Kidney (tissue), 13 donors: ENCODE measurements at regions not wholly inside any gene's neighbourhood (a gene's known extent, or its start where the extent isn't known, plus 50 kb on each side); places are given as distances from the start of the nearest gene placed in this dataset.

Source experiments
- DNase-seq, 5 donors: peaks; one replicate each; pipeline ENCODE4 v3.0.0-alpha.2; 2013 to 2020
- FAIRE-seq: peaks from 2 replicates; lab custom pipeline; 2012; peaks lifted over from hg19 to GRCh38; lab: Jason Lieb, UNC
- H3K27ac ChIP-seq, 2 donors: one replicate each; pipeline ENCODE4 v1.7.0; 2013; ENCODE audit warnings: low read depth in 2 of 2, low read length in 2 of 2, inconsistent platforms in 1 of 2
- H3K27me3 ChIP-seq: one replicate; pipeline ENCODE4 v1.7.1; 2013; ENCODE audit warnings: low read length, inconsistent platforms; ENCODE audit not compliant: control insufficient read depth, insufficient read depth
- H3K36me3 ChIP-seq, 3 donors: one replicate each; pipeline versions ENCODE4 v1.7.0 to v1.7.1; 2013; ENCODE audit warnings: low read length in 3 of 3, control low read depth in 1 of 3, inconsistent platforms in 1 of 3; ENCODE audit not compliant: insufficient read depth in 3 of 3, control insufficient read depth in 2 of 3
- H3K4me1 ChIP-seq, 3 donors: one replicate each; pipeline versions ENCODE4 v1.7.0 to v1.7.1; 2013; ENCODE audit warnings: low read length in 3 of 3, inconsistent platforms in 1 of 3, low read depth in 1 of 3; ENCODE audit not compliant: control insufficient read depth in 2 of 3, insufficient read depth in 2 of 3
- H3K4me3 ChIP-seq, 3 donors: one replicate each; pipeline versions ENCODE4 v1.7.0 to v1.8.1; 2013; ENCODE audit warnings: low read length in 3 of 3, control low read depth in 1 of 3, inconsistent platforms in 1 of 3
- H3K9ac ChIP-seq, 3 donors: one replicate each; pipeline versions ENCODE4 v1.7.0 to v1.7.1; 2013; ENCODE audit warnings: low read length in 3 of 3, control low read depth in 1 of 3, inconsistent platforms in 1 of 3
- H3K9me3 ChIP-seq, 3 donors: one replicate each; pipeline versions ENCODE4 v1.7.0 to v1.7.1; 2013; ENCODE audit warnings: low read length in 3 of 3, control low read depth in 1 of 3, inconsistent platforms in 1 of 3; ENCODE audit not compliant: control insufficient read depth in 2 of 3, insufficient read depth in 1 of 3
- CTCF ChIP-seq: IDR thresholded peaks from 3 replicates; pipeline ENCODE4 v1.5.1; 2012; ENCODE audit warnings: mild to moderate bottlenecking, moderate library complexity, borderline replicate concordance; ENCODE audit not compliant: insufficient read depth; ENCODE audit errors: extremely low read depth
- intact Hi-C: fragments of 100-400 bp; cut with DNase I; formaldehyde crosslinking; loops from one replicate; pipeline ENCODE4 v1.11.1; 2022
- donor health status: control.
- donor health status: control.
- donor health status: control.
- donor health status: control.
- donor health status: control.
- donor health status: DM: yes; HTN: yes; CAD: no.
- donor health status: Normal renal cell carcinoma (clear cell type).

- no peak overlapping the region for H3K27ac ChIP-seq
- H3K9me3 ChIP-seq: no peaks in the 10 kb centered on the region
- FAIRE-seq (no peak), DNase-seq (no peak)
- intact Hi-C loops: no loop called here
- no peaks in the 10 kb centered on the region for H3K27me3 ChIP-seq
- no peak overlapping the region for H3K4me3 ChIP-seq
- no peak for TF ChIP-seq CTCF
- H3K36me3 ChIP-seq: no peaks in the 10 kb centered on the region
- no peaks in the 10 kb centered on the region for H3K4me1 ChIP-seq
- H3K9ac ChIP-seq: no peak overlapping the region
Measured at GRCh38 chr15:69946870-69947269, 150.8 kb downstream of the TLE3 start.

- Histone ChIP-seq H3K27ac (no peak overlapping the region), H3K36me3 (no peaks in the 10 kb centered on the region), H3K9me3 (no peaks in the 10 kb centered on the region), H3K9ac (no peak overlapping the region), H3K27me3 (no peaks in the 10 kb centered on the region), H3K4me1 (no peaks in the 10 kb centered on the region), H3K4me3 (no peak overlapping the region)
- intact Hi-C loops: no loop called here
- DNase-seq (no peak), FAIRE-seq (no peak)
- no peak for TF ChIP-seq CTCF
Measured at GRCh38 chr15:69947394-69947793, 150.3 kb downstream of the TLE3 start.

GRCh38 chr15:69949485-69949884 is 148.2 kb downstream of the TLE3 start:
- DNase-seq (no peak), FAIRE-seq (no peak)
- intact Hi-C loops: no loop called here
- Histone ChIP-seq H3K9ac (no peak overlapping the region), H3K27ac (no peak overlapping the region), H3K4me1 (no peaks in the 10 kb centered on the region), H3K4me3 (no peak overlapping the region), H3K27me3 (no peaks in the 10 kb centered on the region), H3K36me3 (no peaks in the 10 kb centered on the region), H3K9me3 (no peaks in the 10 kb centered on the region)
- TF ChIP-seq CTCF: no peak

GRCh38 chr15:69951256-69951897 is 146.3 kb downstream of the TLE3 start:
- Histone ChIP-seq H3K4me1 (no peaks in the 10 kb centered on the region), H3K4me3 (no peak overlapping the region), H3K27me3 (no peaks in the 10 kb centered on the region), H3K36me3 (no peaks in the 10 kb centered on the region), H3K9ac (no peak overlapping the region), H3K9me3 (no peaks in the 10 kb centered on the region), H3K27ac (no peak overlapping the region)
- DNase-seq (no peak), FAIRE-seq (no peak)
- TF ChIP-seq CTCF: no peak
- intact Hi-C loops: no loop called here
